Urothelium cell line (cell line): ENCODE measurements at regions not wholly inside any gene's neighbourhood (a gene's known extent, or its start where the extent isn't known, plus 50 kb on each side); places are given as distances from the start of the nearest gene placed in this dataset.
A peak's percentile ranks its signal among the peaks of the same experiment; 100 is the strongest.
"Not testable (repeated sequence)": the region's sequence is repeated elsewhere in the genome, so short reads cannot be mapped to it uniquely, and the experiment has no call there.

Experiments used
- DNase-seq: peaks from one replicate; pipeline ENCODE4 v3.0.0; 2011; ENCODE audit warnings: low spot score, mixed read lengths
- FAIRE-seq: peaks from 2 replicates; lab custom pipeline; 2011; peaks lifted over from hg19 to GRCh38; lab: Jason Lieb, UNC

- FAIRE-seq (no peak), DNase-seq (no peak)
Observed at GRCh38 chr6:165767228-165767627, 104.2 kb upstream of the PDE10A start.

DNA sequence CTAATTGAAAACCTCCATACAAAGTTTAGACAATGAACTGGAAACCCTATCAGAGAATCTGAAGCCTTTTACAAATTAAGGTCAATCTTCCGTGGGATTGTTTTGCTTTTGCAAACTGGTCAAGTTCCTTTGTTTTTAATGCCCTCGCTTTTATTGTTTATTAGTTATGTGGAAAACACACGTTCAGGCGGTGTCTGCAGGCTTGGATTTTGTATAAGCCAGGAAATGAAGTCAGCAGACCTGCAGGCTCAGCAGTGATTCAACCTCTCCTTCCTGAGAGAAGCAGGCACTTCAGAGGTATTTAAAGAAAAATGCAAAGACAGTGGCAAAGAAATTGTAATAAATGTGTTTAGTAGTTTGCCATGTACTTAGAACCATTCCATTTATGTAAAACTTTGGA lies 103.4 kb upstream of the PDE10A start:
- DNase-seq, result peak; percentile 32
- no peak for FAIRE-seq

GRCh38 chr6:165766026-165766425 lies 103.0 kb upstream of the PDE10A start:
- DNase-seq (no peak), FAIRE-seq (no peak)

DNA sequence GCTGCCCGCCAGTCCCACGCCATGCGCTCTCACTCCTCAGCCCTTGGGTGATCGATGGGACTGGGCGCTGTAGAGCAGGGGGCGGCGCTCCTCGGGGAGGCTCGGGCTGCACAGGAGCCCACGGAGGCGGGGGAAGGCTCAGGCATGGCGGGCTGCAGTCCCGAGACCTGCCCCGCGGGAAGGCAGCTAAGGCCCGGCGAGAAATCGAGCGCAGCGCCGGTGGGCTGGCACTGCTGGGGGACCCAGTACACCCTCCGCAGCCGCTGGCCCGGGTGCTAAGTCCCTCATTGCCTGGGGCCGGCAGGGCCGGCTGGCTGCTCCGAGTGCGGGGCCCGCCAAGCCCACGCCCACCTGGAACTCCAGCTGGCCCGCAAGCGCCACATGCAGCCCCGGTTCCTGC lies 102.2 kb upstream of the PDE10A start:
- not testable (repeated sequence) for FAIRE-seq

GRCh38 chr6:165762876-165763275 lies 99.8 kb upstream of the PDE10A start:
- FAIRE-seq, result no peak

More for the DNA sequence above, 102.2 kb upstream of the PDE10A start:
- not testable (repeated sequence) for DNase-seq

GRCh38 chr6:165762125-165762524 lies 99.1 kb upstream of the PDE10A start:
- FAIRE-seq, result no peak
- no peak for DNase-seq

More at GRCh38 chr6:165762876-165763275, 99.8 kb upstream of the PDE10A start:
- DNase-seq, result no peak

DNA sequence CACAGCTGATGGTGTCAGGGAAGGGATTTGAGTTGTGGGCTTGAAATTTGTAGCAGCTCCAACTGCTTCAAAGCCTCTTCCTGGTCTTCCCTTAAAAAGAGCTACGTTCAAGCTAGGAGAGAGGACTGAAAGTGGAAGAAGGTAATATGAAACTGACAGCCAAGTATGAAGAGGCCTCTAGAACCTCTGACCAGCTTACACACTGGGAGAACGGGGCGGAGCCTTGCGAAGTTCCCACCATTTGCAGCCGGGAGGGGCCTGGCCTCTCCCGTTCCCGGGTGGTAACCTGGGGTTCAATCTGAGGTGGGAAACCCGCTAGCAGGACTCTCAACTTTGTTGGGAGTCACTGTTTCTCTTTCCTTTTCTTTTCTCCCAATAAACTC lies 97.8 kb upstream of the PDE10A start:
- no peak for DNase-seq
- FAIRE-seq, result no peak

GRCh38 chr6:165760126-165760802 lies 97.2 kb upstream of the PDE10A start:
- no peak for FAIRE-seq
- DNase-seq, result no peak

DNA sequence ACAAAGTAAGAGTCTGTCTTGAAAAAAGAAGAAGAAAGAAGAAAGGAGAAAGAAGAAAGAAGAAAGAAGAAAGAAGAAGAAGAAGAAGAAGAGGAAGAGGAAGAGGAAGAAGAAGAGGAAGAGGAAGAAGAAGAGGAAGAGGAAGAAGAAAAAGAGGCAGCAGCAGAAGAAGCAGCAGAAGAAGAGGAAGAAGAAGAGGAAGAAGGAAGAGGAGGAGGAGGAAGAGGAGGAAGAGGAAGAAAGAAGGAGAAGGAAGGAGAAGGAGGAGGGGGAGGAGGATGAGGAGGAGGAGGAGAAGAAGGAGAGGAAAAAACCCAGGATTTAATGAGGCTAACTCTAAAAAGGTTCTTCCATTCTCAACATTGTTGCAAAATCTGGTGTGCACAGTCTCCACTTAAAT lies 95.4 kb upstream of the PDE10A start:
- no peak for FAIRE-seq
- DNase-seq, result no peak

DNA sequence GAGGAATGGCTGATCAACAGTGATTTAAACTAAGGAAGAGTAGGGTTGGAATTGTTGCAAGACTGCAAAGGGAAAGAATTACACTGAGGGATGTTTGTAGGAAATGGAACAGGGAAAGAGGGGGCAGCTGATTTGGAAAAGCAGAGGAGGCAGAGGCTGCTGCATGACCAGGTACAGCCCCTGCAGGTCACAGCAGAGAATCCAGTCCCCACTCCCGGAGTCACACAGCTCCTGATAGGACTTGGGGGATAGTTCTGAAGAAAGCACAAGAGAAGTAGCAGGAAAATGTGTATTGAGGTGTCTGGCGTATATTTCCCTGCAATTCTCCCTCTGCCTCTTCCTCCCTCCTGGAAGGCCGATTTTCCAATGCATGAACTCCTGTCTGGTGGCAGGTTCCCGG lies 92.5 kb upstream of the PDE10A start:
- DNase-seq (no peak), FAIRE-seq (no peak)

GRCh38 chr6:165753506-165753905 lies 90.5 kb upstream of the PDE10A start:
- DNase-seq, result no peak
- FAIRE-seq, result no peak

DNA sequence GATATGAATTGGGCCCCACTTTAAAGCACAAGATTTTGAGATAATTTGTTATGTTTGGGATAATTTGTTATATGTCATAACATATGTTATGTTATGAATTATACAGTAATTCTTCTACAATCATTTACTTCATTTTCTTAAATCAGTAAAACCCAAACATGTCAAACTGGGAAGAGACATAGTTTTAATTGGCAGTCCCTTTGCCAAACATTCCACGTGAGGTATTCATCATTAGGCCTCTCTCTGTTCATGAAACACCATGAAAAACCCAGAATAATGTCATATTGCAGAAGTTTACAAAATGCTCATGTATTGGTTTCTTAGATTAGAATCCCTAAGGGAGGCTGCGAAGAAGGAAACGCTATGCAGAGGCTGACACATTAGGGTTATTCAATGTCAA lies 89.4 kb upstream of the PDE10A start:
- no peak for FAIRE-seq
- DNase-seq, result no peak

- no peak for DNase-seq
- no peak for FAIRE-seq
Observed at GRCh38 chr6:165751486-165751885, 88.4 kb upstream of the PDE10A start.

- no peak for DNase-seq
- peak; percentile 100 for FAIRE-seq
Observed at GRCh38 chr6:165749163-165749562, 86.1 kb upstream of the PDE10A start.

DNA sequence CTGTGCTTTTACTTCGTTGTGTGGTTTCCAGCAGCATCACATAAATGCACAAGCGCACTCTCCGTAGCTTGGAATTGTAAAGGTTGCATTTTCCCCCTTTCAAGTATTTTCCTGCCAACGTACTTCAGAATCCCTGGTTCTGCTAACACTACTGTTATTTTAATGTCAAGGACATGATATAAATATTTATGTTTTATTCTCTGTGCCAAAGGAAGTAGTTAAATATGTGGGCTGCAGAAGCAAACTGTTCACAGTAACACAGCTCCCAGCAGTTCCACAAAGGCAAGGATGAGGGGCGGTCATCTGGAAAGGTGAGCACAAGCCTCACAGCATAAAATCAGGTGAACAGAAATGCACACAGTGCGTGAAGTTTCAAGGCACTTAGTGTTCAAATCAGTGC lies 85.3 kb upstream of the PDE10A start:
- no peak for DNase-seq
- no peak for FAIRE-seq

GRCh38 chr6:165747963-165748362 lies 84.9 kb upstream of the PDE10A start:
- DNase-seq (no peak), FAIRE-seq (no peak)

GRCh38 chr6:165746331-165746730 lies 83.3 kb upstream of the PDE10A start:
- FAIRE-seq (no peak), DNase-seq (no peak)

DNA sequence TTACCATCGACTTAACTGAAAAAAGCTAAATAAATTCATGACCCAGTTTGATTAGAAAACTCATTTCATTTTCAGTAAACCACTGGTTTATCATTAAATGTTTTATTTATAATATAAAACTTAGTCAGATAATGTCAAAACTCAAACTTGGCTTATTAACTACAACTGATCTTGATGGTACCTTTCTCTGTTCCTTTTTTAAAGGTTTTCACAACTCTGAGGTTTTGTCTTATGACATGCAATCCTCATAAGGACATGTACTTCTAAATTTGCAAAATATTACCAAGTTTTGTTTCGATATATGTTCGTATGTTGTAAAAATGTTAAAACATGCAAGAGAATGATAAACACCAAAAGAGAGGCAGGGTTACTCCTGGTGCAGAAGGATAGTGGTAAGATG lies 82.5 kb upstream of the PDE10A start:
- DNase-seq (no peak), FAIRE-seq (no peak)

DNA sequence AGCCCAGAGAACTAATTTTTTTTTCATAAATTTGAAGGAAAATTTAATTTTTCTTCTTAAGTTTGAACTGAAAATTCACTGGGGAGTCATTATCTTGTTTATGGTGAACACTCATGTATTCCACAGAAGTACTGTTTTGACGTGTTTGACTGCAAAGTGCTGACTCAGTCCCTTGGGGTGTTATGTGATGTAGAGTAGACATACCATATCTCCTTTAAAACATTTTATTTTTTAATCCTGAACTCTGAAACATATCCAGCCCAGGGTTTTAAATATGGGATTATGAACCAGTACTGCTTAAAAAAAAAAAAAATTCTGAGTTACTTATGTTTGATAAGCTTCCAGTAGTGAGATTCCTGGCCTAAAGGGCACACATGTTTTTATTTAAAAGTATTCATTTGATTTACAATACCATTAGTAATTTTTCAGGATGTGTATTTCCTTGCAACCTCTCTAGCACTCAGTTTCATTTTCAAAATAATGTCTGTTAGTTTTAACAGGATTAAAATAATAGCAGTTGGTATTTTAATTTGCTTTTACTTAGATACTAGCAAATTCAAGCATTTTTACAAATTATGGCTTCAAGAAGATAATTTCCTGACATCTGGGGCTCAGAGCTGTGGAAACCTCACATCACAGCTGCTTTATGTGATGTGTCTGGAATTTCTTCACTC lies 81.7 kb upstream of the PDE10A start:
- FAIRE-seq, result no peak
- no peak for DNase-seq

DNA sequence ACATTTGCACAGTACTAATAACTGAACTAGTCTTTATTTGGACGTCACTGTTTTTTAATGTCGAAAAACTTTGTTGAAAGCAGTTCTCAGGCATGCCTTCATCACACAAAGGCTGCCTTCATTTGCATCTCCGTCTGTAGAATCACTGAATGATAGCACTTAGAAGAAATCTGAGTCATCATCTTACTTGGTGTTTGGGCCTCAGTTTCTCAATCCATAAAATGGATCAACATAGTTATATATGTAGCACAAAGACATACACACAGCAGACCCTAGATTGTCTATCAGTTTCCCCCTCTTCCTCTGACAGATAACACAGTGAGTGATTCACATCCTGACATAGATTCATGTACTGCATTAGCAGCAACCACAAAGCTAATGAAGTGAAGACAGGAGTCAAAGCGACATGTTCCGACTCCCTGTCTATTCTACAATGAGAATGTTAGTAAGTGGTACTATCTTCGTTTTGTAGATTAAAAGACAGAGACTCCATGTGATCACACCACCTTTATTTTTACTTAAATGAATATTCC lies 80.4 kb upstream of the PDE10A start:
- FAIRE-seq (no peak), DNase-seq (no peak)

- FAIRE-seq, result no peak
Observed at GRCh38 chr6:165742047-165742446, 79.0 kb upstream of the PDE10A start.

DNA sequence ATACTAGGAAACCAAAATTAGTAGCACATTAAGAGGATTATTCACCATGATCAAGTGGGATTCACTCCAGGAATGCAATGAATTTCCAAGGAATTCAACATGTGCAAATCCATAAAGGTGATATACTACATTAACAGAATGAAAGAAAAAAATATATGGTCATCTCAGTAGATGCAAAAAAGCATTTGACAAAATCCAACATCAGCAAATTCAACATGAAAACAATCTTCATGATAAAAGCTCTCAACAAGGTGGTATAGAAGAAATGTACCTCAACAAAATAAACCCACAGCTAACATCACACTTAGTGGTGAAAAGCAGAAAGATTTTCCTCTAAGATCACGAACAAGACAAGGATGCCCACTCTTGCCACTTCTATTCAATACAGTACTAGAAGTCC lies 74.4 kb upstream of the PDE10A start:
- DNase-seq, result no peak
- FAIRE-seq, result no peak

More at GRCh38 chr6:165742047-165742446, 79.0 kb upstream of the PDE10A start:
- no peak for DNase-seq
